Epithelial cell of esophagus (primary cell): ENCODE measurements at regions not wholly inside any gene's neighbourhood (a gene's known extent, or its start where the extent isn't known, plus 50 kb on each side); places are given as distances from the start of the nearest gene placed in this dataset.

Source experiments
- DNase-seq: peaks from one replicate; pipeline ENCODE4 v3.0.0; 2010; ENCODE audit warnings: low read depth
- H3K4me3 ChIP-seq: 2 replicates; pipeline ENCODE4 v1.5.1; 2011; ENCODE audit warnings: mild to moderate bottlenecking, low read length, control low read depth
- CTCF ChIP-seq: IDR thresholded peaks from 2 replicates; pipeline ENCODE4 v1.5.1; 2011; ENCODE audit warnings: low read depth, mild to moderate bottlenecking, low read length, control low read depth, inconsistent platforms; ENCODE audit not compliant: insufficient read depth; ENCODE audit errors: missing control alignments

DNA sequence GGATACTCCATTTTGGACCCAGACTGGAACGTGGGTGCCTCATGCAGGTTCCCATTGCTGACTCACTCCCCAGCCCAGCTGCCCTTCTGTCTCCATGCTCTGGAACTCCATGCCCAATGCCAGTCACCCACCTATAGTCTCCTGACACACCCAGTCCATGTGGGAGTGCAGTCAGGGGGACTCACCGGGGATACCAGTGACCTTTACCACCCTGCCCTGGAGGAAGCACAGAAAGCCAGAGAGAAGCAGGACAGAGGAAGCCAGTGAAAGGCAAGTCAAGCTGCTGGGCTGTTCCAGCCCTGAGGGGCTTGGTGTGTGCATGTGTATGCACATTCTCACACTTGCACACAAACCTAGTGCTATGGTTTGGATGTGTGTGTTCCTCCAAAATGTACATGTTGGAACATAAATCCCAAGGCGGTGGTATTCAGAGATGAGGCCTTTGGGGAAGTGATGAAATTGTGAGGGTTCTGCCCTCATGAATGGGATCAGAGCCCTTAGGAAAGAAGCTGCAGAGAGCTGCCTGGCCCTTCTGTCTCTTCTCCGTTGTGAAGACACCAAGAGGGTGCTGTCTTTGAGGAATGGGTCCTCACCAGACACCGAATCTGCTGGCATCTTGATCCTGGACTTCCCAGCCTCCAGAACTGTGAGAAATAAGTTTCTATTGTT lies 121.4 kb upstream of the MAFB start:
- no peak overlapping the region for H3K4me3 ChIP-seq
- DNase-seq: no peak
- TF ChIP-seq CTCF: no peak

DNA sequence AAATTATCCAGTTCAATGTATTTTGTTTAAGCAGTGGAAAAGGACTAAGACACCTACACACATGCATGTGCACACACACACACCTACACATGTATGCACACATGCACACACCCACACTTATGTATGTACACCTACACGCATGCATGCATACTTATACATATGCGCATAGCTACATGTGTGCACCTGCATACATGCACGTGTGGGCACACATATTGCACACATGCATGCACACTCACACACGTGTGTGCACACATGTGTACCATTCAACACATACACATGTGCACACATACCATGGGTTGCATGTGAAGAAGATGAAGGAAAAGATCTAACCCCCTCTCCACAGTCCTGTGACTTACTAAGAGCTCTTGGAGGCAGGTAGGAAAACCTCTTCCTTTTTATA lies 122.0 kb upstream of the MAFB start:
- no peak for DNase-seq
- no peak for TF ChIP-seq CTCF
- H3K4me3 ChIP-seq: no peak overlapping the region

- DNase-seq: no peak
- no peak overlapping the region for H3K4me3 ChIP-seq
- no peak for TF ChIP-seq CTCF
Observed at GRCh38 chr20:40811660-40812414, 122.8 kb upstream of the MAFB start.

GRCh38 chr20:40812415-40812925 lies 123.4 kb upstream of the MAFB start:
- no peak overlapping the region for H3K4me3 ChIP-seq
- no peak for TF ChIP-seq CTCF
- DNase-seq: no peak

DNA sequence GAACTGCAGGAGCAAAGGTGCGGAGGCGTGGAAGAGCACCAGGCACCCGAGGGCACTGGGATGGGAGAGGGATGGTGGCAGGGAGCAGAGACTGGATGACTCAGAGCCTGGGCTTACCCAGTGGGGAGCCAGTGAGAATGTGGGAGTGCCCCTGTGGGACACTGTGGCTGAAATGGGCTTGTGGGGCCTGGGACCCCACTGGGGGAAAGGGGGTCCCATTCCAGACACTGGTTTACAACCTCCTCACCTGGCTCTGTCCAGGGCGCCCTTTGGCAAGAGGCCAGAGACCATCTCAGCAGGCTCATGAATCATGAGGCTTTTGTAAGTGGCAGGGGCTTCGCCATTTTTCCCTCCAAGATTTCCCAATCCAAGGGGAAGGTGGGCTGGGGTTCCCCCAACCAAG lies 124.0 kb upstream of the MAFB start:
- DNase-seq: no peak
- TF ChIP-seq CTCF: no peak
- H3K4me3 ChIP-seq: no peak overlapping the region

DNA sequence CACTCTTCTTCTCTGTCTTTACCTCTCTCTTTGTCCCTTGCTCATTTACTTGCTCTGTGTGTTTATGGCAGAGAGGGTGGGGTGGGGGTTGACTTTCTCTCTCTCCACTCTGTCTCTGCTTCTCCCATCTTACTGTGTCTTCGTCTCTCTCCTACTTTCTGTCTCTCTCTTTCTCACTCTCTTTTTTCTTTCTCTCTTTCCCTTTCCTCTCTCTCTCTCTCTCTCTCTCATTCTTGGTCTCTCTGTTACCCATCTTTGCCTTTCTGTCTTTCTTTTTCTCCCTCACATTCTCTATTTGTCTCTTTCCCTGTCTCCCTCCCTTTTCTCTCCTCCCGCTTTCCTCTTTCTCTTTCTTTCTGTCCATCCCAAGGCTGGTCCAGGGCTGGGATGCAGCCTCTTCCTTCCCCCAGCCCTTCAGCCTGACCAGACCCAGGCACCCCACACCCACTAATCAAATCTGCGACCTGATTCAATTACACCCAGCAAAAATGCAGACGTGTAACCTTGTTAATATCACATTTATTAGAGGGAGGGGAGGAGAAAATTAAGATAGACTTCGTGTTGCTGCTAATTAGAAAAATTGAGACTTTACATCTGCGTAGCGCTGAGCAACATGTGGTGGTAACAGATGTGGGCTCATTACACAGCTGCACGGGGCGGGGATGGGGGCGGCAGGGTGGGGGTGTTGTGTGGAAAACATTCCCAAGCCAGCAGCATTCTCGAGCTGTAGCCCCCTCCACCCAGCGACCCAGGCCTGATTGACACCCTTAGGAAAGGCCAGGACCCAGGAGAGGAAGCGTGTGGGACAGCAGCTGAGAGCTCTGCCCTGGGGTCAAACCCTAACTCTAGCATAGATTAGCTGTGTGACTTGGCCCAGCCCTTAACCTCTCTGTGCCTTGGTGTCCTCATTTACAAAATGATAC lies 124.9 kb upstream of the MAFB start:
- no peak for DNase-seq
- no peak for TF ChIP-seq CTCF
- no peak overlapping the region for H3K4me3 ChIP-seq
